GM12878 (cell line): ENCODE measurements at regions not wholly inside any gene's neighbourhood (a gene's known extent, or its start where the extent isn't known, plus 50 kb on each side); places are given as distances from the start of the nearest gene placed in this dataset.

Source experiments
- ATAC-seq: fragments of 200-7000 bp; cut with Tn5 transposase; 3 replicates; pipeline ENCODE4 v1.9.1; 2020; ENCODE audit warnings: mild to moderate bottlenecking, moderate library complexity
- BruUV-seq: library from RNA; stranded (reverse); fragments of 400-500 nt; replicated peaks from 2 replicates; lab custom pipeline; 2021; lab: Mats Ljungman, UMichigan
- CTCF ChIA-PET: fragments of 300-600 bp; sonication (Branson Sonifier 250); formaldehyde crosslinking; extraction: SDS; loops from one replicate; lab custom pipeline; 2021; ENCODE audit warnings: inconsistent platforms; lab: Yijun Ruan, JAX
- POLR2A ChIA-PET: fragments of 350-600 bp; formaldehyde crosslinking; extraction: SDS; loops from one replicate; lab custom pipeline; 2021; ENCODE audit warnings: inconsistent platforms; lab: Charles Lee
- RAD21 ChIA-PET: fragments of 300-600 bp; sonication (Branson Sonifier 250); formaldehyde crosslinking; loops from one replicate; lab custom pipeline; 2023; ENCODE audit warnings: antibody characterized with exemption; ENCODE audit not compliant: unreplicated experiment; lab: Charles Lee
- SMC1A ChIA-PET: fragments of 300-600 bp; sonication (Branson Sonifier 250); formaldehyde crosslinking; loops from one replicate; lab custom pipeline; 2023; ENCODE audit not compliant: unreplicated experiment, uncharacterized antibody; lab: Charles Lee
- DNase-seq: peaks from one replicate; pipeline ENCODE4 v3.0.0-alpha.2; 2011; ENCODE audit warnings: low read depth, low spot score
- FAIRE-seq: peaks from 3 replicates; lab custom pipeline; 2011; peaks lifted over from hg19 to GRCh38; lab: Jason Lieb, UNC
- H2AFZ ChIP-seq: 2 replicates; pipeline ENCODE4 v1.6.0; 2011; ENCODE audit warnings: low read depth, low read length, control low read depth; ENCODE audit not compliant: control insufficient read depth
- H3K27ac ChIP-seq: 2 replicates; pipeline ENCODE4 v1.5.1; 2011; ENCODE audit warnings: control low read depth; ENCODE audit not compliant: control insufficient read depth, insufficient read depth
- H3K27me3 ChIP-seq, 2 experiments: replicated peaks in 1 of 2; 2 replicates each; pipeline versions ENCODE4 v1.6.0 to v1.6.1; 2011; ENCODE audit warnings: low read length in 1 of 2; ENCODE audit not compliant: control insufficient read depth in 2 of 2, insufficient read depth in 2 of 2
- H3K36me3 ChIP-seq, 2 experiments: 2 replicates each; pipeline ENCODE4 v1.5.1; 2011; ENCODE audit warnings: low read length in 1 of 2; ENCODE audit not compliant: control insufficient read depth in 2 of 2, insufficient read depth in 2 of 2
- H3K4me1 ChIP-seq: 2 replicates; pipeline ENCODE4 v1.6.1; 2011; ENCODE audit warnings: mild to moderate bottlenecking, low read length, moderate library complexity, mixed read lengths; ENCODE audit not compliant: control insufficient read depth, insufficient read depth
- H3K4me2 ChIP-seq: 2 replicates; pipeline ENCODE4 v1.6.0; 2011; ENCODE audit warnings: control low read depth; ENCODE audit not compliant: control insufficient read depth, insufficient read depth
- H3K4me3 ChIP-seq: fragments of 200-600 bp; sonication (generic); 2 replicates; pipeline ENCODE4 v1.5.1; 2016
- H3K79me2 ChIP-seq: 2 replicates; pipeline ENCODE4 v1.6.0; 2011; ENCODE audit warnings: low read length; ENCODE audit not compliant: control insufficient read depth, insufficient read depth
- H3K9ac ChIP-seq: 2 replicates; pipeline ENCODE4 v1.8.0; 2011; ENCODE audit warnings: low read length, control low read depth, mixed read lengths; ENCODE audit not compliant: control insufficient read depth, insufficient read depth
- H3K9me3 ChIP-seq: replicated peaks from 3 replicates; pipeline ENCODE4 v1.5.1; 2011; ENCODE audit warnings: mild to moderate bottlenecking, low read length; ENCODE audit not compliant: control insufficient read depth, insufficient read depth
- H4K20me1 ChIP-seq: 2 replicates; pipeline ENCODE4 v1.6.0; 2011; ENCODE audit not compliant: control insufficient read depth, insufficient read depth
- CHD1 ChIP-seq: IDR thresholded peaks from 2 replicates; pipeline ENCODE4 v1.6.1; 2012; ENCODE audit warnings: low read depth, low read length, improper control_type of control experiment
- CTCF ChIP-seq, 3 experiments: IDR thresholded peaks in 2 of 3; conservative IDR thresholded peaks in 1 of 3; 2 replicates each; pipeline ENCODE4 v1.5.1; 2011; ENCODE audit warnings: low read depth in 3 of 3, low read length in 3 of 3, mild to moderate bottlenecking in 3 of 3, control low read depth in 2 of 3, moderate library complexity in 2 of 3, inconsistent platforms in 1 of 3, mixed read lengths in 1 of 3; ENCODE audit not compliant: control insufficient read depth in 2 of 3, insufficient read depth in 1 of 3; ENCODE audit errors: extremely low read depth in 1 of 3
- ETV6 ChIP-seq, 2 experiments: fragments of 450-650 bp in 1 of 2; IDR thresholded peaks in 1 of 2; conservative IDR thresholded peaks in 1 of 2; 2 replicates each; pipeline ENCODE4 v1.6.1; 2014; ENCODE audit warnings: antibody characterized with exemption in 1 of 2, borderline replicate concordance in 1 of 2, low read depth in 1 of 2, mild to moderate bottlenecking in 1 of 2, moderate library complexity in 1 of 2
- MYB ChIP-seq: fragments of 150-350 bp; IDR thresholded peaks from 2 replicates; pipeline ENCODE4 v1.6.1; 2014; ENCODE audit warnings: mild to moderate bottlenecking, low read depth, low read length, borderline replicate concordance
- PML ChIP-seq: IDR thresholded peaks from 2 replicates; pipeline ENCODE4 v1.6.1; 2012; ENCODE audit warnings: low read length, inconsistent platforms
- POU2F2 ChIP-seq: IDR thresholded peaks from 3 replicates; pipeline ENCODE4 v1.6.1; 2011; ENCODE audit warnings: low read depth, mild to moderate bottlenecking, low read length, borderline replicate concordance
- SPI1 ChIP-seq: IDR thresholded peaks from 2 replicates; pipeline ENCODE4 v1.6.1; 2011; ENCODE audit warnings: low read depth, mild to moderate bottlenecking, low read length, moderate library complexity, borderline replicate concordance; ENCODE audit not compliant: insufficient read depth
- YY1 ChIP-seq: IDR thresholded peaks from 2 replicates; pipeline ENCODE4 v1.6.1; 2011; ENCODE audit warnings: low read depth, mild to moderate bottlenecking, low read length
- ZNF24 ChIP-seq: fragments of 450-650 bp; IDR thresholded peaks from 2 replicates; pipeline ENCODE4 v1.6.1; 2017; ENCODE audit warnings: antibody characterized with exemption, mild to moderate bottlenecking
- WGBS: methylation state at CpG from one replicate; pipeline ENCODE4 v1.1.6; 2016; ENCODE audit warnings: low lambda C conversion rate; ENCODE audit not compliant: insufficient replicate concordance, insufficient coverage; ENCODE audit errors: missing lambda C conversion rate; 5-methylcytosine and 5-hydroxymethylcytosine counted together
- in situ Hi-C: fragments of 300-500 bp; cut with MboI; formaldehyde crosslinking; loops from 9 replicates; pipeline ENCODE4 v1.14.3; 2018; ENCODE audit warnings: mixed read lengths
- intact Hi-C: fragments of 100-400 bp; cut with micrococcal nuclease; formaldehyde crosslinking; loops from one replicate; pipeline ENCODE4 v1.14.2; 2022; ENCODE audit not compliant: unreplicated experiment

- peaks cover 35% of the 10 kb centered on the region for H3K79me2 ChIP-seq
- ATAC-seq, result peak; percentile 1
- intact Hi-C loops, result loop anchor here (5.0 to 10.0 kb wide), 4 partner anchors 101 to 424 kb away; partner anchors contain the start of gene ABT1
Measured at GRCh38 chr6:26170951-26171841, 84.0 kb downstream of the HFE start.

More at GRCh38 chr6:26170951-26171841, 84.0 kb downstream of the HFE start:
- H3K9me3 ChIP-seq, result no peaks in the 10 kb centered on the region
- H2AFZ ChIP-seq, result peak overlapping the region; percentile 62
- SMC1A ChIA-PET, result interaction anchor here (1.2 to 6.5 kb wide), 4 partner anchors 12 to 43 kb away, joined by 4 to 50 read pairs (median 4); a partner anchor contains a TSS
- H3K4me1 ChIP-seq, result peaks cover 31% of the 10 kb centered on the region
- no peak for FAIRE-seq
- TSS peak; percentile 82 for BruUV-seq
- no peaks in the 10 kb centered on the region for H3K27me3 ChIP-seq
- peak overlapping the region; percentile 99 for H3K4me2 ChIP-seq
- 14% methylated on average over 10 of the region's 10 CpGs for WGBS
- TF ChIP-seq PML (peak; percentile 15; the same call in 1 of the 2 replicates), YY1 (0 out of 2 replicates have a peak, but pooled peaks have one; percentile 79), ETV6 (conservative IDR thresholded peaks at IDR 0.05 in 1 of 2, IDR thresholded peaks at IDR 0.05 in 1 of 2; ENCODE audit: borderline replicate concordance in 1 of 2, low read depth in 1 of 2) (peak in 1 of 2 experiments; percentile 55; a peak in 1 of 4 replicates), ZNF24 (no peak), SPI1 (peak; percentile 47), CHD1 (0 out of 2 replicates have a peak, but pooled peaks have one; percentile 40), POU2F2 (no peak), CTCF (IDR thresholded peaks at IDR 0.05 in 2 of 3, conservative IDR thresholded peaks at IDR 0.05 in 1 of 3; ENCODE audit: control insufficient read depth in 2 of 3, extremely low read depth in 1 of 3, insufficient read depth in 1 of 3, low read depth in 3 of 3, low read length in 3 of 3) (no peak), MYB (no peak)
- peak overlapping the region; percentile 98 for H3K27ac ChIP-seq
- H3K36me3 ChIP-seq, result no peaks in the 10 kb centered on the region
- RAD21 ChIA-PET, result interaction anchor here (0.5 to 1.9 kb wide), 5 partner anchors 12 to 169 kb away, joined by 3 to 7 read pairs (median 3); a partner anchor contains a TSS
- H3K4me3 ChIP-seq, result peak overlapping the region; percentile 74
- H4K20me1 ChIP-seq, result no peaks in the 10 kb centered on the region
- in situ Hi-C loops, result no loop called here
- DNase-seq, result no peak
- POLR2A ChIA-PET, result interaction anchor here (1.1 to 4.1 kb wide), 4 partner anchors 9 to 28 kb away, joined by 3 to 23 read pairs (median 4); a partner anchor contains a TSS
- CTCF ChIA-PET, result interaction anchor here (0.6 to 2.6 kb wide), 5 partner anchors 11 to 105 kb away, joined by 3 to 11 read pairs (median 3); a partner anchor contains a TSS
- peak overlapping the region; percentile 96 for H3K9ac ChIP-seq
